ENCODE measurements at regions not wholly inside any gene's neighbourhood (a gene's known extent, or its start where the extent isn't known, plus 50 kb on each side); places are given as distances from the start of the nearest gene placed in this dataset.

- no peak for TF ChIP-seq CTCF (IDR thresholded peaks at IDR 0.05 in 2 of 3, conservative IDR thresholded peaks at IDR 0.05 in 1 of 3; ENCODE audit: borderline replicate concordance in 1 of 3, insufficient read depth in 1 of 3, low read depth in 2 of 3, low read length in 2 of 3)
- TF ChIP-seq CEBPB (IDR thresholded peaks at IDR 0.05; ENCODE audit: low read depth) = no peak
- TF ChIP-seq EZH2 (IDR thresholded peaks at IDR 0.05) = no peak
- no peak for TF ChIP-seq REST (IDR thresholded peaks at IDR 0.05; ENCODE audit: low read depth)
- TF ChIP-seq SIN3A (IDR thresholded peaks at IDR 0.05; ENCODE audit: low read depth) = no peak
- no peak for TF ChIP-seq EZH2phosphoT487 (IDR thresholded peaks at IDR 0.05; ENCODE audit: borderline replicate concordance)
- TF ChIP-seq RAD21 (IDR thresholded peaks at IDR 0.05; ENCODE audit: low read depth) = no peak
- TF ChIP-seq FOSL1 (IDR thresholded peaks at IDR 0.05; ENCODE audit: low read depth) = no peak
- no peak for TF ChIP-seq MAX (IDR thresholded peaks at IDR 0.05)
- TF ChIP-seq POLR2A (IDR thresholded peaks at IDR 0.05; ENCODE audit: borderline replicate concordance, extremely low read depth, insufficient read depth, insufficient read length) = no peak
- TF ChIP-seq ZBTB33 (IDR thresholded peaks at IDR 0.05; ENCODE audit: extremely low read depth, insufficient replicate concordance, low read length) = no peak
- no peak for TF ChIP-seq ATF3 (IDR thresholded peaks at IDR 0.05)
Observed at GRCh38 chr18:1036926-1037325, 132.3 kb downstream of the ADCYAP1 start.
